WI38 (cell line): ENCODE measurements at regions not wholly inside any gene's neighbourhood (a gene's known extent, or its start where the extent isn't known, plus 50 kb on each side); places are given as distances from the start of the nearest gene placed in this dataset.

Source experiments
- H3K4me3 ChIP-seq: 2 replicates; pipeline ENCODE4 v1.5.1; 2011; ENCODE audit warnings: low read depth, mild to moderate bottlenecking, control low read depth, low read length
- TF ChIP-seq, protein P1 (sequence below): IDR thresholded peaks from 2 replicates; pipeline ENCODE4 v1.5.1; 2012; ENCODE audit warnings: low read depth, mild to moderate bottlenecking, control low read depth, low read length

DNA sequence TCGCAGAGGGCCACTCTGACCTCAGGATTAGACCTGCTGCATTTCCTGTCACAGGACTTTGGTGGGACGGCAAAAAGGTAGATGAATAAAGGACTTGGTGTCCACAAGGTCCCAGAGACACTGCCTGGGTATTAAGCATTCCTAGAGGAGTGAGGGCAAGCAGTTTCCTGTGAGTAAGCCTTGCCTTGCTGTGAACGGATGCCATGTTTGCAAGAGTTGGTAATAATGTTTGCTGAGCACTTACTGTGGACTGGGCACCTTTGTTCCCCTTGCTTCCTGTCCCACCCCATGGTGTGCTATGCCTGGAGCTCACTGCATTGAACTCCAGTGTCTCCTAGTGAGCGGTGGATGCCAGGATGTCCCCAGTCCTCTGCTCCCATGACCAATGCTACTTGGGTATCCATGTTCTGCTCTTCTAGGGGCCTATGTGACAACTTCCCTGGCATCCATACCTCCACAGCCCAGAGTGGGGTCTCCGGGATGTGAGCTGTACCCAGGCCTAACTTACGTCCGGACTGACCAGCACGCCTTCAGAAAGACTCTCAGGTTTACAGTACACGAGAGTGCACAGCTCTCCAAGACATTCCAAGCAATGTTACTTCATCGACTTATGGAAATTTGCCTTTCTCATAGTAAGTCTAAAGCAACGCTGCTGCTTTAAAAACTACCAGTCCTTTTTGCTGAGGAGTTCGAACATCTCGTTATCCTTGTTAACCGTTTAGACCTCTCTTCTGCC is 95.5 kb upstream of the MSX1 start:
- no peak overlapping the region for H3K4me3 ChIP-seq
- TF ChIP-seq, protein P1, sequence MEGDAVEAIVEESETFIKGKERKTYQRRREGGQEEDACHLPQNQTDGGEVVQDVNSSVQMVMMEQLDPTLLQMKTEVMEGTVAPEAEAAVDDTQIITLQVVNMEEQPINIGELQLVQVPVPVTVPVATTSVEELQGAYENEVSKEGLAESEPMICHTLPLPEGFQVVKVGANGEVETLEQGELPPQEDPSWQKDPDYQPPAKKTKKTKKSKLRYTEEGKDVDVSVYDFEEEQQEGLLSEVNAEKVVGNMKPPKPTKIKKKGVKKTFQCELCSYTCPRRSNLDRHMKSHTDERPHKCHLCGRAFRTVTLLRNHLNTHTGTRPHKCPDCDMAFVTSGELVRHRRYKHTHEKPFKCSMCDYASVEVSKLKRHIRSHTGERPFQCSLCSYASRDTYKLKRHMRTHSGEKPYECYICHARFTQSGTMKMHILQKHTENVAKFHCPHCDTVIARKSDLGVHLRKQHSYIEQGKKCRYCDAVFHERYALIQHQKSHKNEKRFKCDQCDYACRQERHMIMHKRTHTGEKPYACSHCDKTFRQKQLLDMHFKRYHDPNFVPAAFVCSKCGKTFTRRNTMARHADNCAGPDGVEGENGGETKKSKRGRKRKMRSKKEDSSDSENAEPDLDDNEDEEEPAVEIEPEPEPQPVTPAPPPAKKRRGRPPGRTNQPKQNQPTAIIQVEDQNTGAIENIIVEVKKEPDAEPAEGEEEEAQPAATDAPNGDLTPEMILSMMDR = no peak

DNA sequence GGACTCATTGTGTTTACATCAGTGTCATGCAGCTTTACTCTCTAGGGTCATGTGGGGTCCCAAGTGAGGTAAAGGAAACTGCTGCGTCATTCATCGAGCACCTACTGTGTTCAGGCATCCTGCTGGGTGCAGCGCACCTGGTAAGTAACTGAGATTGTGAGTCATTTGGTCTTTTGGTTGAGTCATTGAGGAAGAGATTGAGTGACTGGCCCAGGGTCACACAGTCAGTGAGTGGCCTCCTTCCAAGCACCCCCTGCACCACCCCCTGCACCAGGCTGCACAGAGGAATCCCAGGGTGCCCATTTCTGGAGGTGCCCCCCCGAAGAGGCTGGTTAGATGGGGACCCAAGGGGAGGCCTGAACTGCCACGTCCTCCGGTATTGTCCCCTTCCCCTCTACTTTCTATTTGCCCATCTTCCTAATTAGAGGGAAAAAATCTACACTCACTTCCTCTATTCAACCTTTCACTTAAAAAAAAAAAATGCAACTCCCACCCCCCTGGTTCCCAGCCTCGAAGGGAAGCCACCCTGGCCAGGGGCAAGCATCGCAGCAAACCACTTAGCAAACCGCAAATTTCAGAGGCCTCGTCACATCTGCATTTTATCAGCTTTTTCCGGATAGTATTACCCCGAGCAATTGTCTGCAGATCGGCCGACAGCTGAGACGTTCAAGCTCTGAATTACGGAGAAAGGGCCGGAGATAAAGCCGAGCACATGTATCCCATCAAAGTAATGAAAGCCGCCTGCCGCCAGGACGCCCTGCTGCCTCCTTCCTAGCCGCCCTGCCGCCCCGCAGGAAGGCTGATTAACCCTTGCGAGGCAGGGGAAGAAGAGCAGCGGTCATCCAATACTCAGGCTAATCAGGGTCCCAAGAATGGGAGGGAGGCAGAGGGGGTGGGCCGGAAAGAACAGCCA is 96.3 kb upstream of the MSX1 start:
- H3K4me3 ChIP-seq = no peak overlapping the region
- TF ChIP-seq, protein P1 = no peak

DNA sequence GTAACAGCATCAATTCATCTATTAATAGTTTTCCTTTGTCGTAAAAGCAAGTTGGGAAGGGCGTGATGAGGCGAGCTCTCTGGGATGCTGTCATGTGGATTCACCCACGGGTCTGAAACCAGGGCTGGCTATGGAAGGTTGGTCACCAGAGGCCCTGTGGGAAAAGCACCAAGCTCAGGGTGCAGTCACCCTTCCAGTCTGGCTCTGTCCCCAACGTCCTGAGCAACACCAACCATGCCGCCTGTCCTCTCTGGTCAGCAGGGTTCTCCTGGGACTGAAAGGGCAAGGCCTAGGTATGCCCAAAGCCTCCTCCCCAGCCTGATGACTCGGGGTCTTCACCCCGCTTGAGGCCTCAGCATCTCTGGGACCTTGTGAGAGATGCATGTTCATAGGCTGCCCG is 97.2 kb upstream of the MSX1 start:
- no peak overlapping the region for H3K4me3 ChIP-seq

DNA sequence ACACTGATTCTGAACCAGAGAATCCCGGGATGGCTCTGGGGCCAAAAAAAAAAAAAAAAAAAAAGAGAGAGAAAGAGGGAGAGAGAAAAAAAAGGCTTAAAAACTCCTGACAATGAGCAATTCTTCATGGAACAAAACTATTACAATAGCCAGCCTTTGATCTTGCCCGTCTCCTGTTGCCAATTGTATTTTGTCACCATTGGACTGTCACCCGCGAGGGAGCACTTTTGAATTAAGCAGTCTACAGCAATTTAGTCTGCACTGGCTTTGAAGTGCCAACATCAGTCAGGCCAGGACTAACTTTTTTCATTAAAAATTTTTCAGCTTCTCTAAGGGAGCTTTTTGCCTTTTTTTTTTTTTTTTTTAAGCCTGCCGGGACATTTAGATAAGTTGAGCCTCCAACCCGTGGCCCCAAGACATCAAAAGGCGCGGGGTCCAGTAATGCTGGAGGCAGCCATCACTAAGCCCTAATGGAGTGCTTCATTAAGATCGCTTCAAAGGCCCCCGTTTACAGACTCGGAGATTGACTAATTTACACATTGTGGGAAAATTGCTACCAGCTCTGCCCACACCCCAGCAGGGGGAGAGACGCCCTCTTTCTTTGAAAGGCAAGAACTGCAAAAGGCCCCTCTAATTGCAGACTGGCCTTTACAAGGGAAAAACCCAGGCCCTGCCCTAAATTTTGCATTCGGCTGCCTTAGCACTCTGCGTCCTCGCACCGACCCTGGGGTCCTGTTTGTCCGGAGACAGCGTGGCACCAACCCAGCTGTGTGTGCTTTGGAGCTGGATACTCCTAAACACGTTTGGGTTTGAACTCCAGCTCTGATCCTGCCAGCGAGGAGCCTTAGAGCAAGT is 98.1 kb upstream of the MSX1 start:
- TF ChIP-seq, protein P1 = no peak

More for the DNA sequence above, 97.2 kb upstream of the MSX1 start:
- TF ChIP-seq, protein P1 = no peak

DNA sequence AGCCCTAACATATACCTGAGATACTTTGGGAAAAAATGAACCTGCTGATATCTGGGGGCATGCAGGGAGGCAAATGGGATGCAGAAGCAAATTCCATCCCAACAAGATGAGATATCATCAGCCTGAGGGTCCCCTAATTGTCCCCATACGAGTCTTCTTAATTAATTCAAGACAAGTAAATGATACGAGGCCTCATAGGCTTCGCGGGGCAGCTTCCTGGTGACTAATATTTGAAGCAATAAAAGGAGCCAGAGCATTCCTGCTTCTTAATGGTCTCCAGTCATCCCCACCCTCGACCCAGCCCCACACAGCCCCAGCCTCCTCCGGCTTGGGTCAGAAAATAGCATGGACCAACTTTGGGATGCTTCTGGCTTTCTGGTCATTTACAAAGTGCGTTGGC is 99.6 kb upstream of the MSX1 start:
- H3K4me3 ChIP-seq = no peak overlapping the region
- TF ChIP-seq, protein P1 = no peak

More for the DNA sequence above, 98.1 kb upstream of the MSX1 start:
- no peak overlapping the region for H3K4me3 ChIP-seq

DNA sequence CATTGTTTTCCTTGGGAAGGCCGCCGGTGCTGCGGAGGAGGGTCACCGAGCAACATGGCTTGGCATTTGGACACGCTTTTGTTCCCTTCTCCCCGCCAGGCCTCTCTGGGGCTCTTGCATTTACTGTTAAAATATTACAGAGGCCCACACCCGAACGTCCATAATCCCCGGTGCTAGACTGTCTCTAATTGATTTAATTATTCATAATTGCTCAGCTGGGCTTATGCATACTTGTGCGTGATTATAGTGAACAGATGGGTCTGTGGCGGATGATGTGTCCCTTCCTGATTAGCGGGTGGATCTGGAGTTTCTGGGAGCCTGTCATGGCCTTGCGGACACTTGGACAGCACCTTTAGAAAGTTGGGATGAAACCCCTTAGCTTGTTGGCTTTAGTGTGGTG is 100.2 kb upstream of the MSX1 start:
- TF ChIP-seq, protein P1 = no peak
- H3K4me3 ChIP-seq = no peak overlapping the region
